WTC11 (cell line): ENCODE measurements at regions not wholly inside any gene's neighbourhood (a gene's known extent, or its start where the extent isn't known, plus 50 kb on each side); places are given as distances from the start of the nearest gene placed in this dataset.

Experiments used
- CREB1 ChIP-seq: sonication (generic); formaldehyde crosslinking; IDR thresholded peaks from 2 replicates; pipeline ENCODE4 v1.8.0; 2023; ENCODE audit warnings: mild to moderate bottlenecking, missing genetic modification reagents
- CREM ChIP-seq: sonication (generic); formaldehyde crosslinking; IDR thresholded peaks from 2 replicates; pipeline ENCODE4 v1.8.1; 2022; ENCODE audit warnings: mild to moderate bottlenecking, missing genetic modification reagents, moderate library complexity
- ELF4 ChIP-seq: sonication (generic); formaldehyde crosslinking; IDR thresholded peaks from 2 replicates; pipeline ENCODE4 v1.8.1; 2022; ENCODE audit warnings: low read depth, mild to moderate bottlenecking, moderate library complexity, missing genetic modification reagents
- TCF7 ChIP-seq: sonication (generic); formaldehyde crosslinking; IDR thresholded peaks from 2 replicates; pipeline ENCODE4 v1.8.0; 2022; ENCODE audit warnings: mild to moderate bottlenecking, low read depth, missing genetic modification reagents, moderate library complexity
- ZBTB21 ChIP-seq: sonication (generic); formaldehyde crosslinking; IDR thresholded peaks from 2 replicates; pipeline ENCODE4 v1.8.1; 2023; ENCODE audit warnings: mild to moderate bottlenecking, missing genetic modification reagents, borderline replicate concordance
- TF ChIP-seq, protein P1 (sequence below): fragments of 200-600 bp; IDR thresholded peaks from 2 replicates; pipeline ENCODE4 v1.8.0; 2022; ENCODE audit warnings: antibody characterized with exemption
- TF ChIP-seq, protein P2 (sequence below): sonication (generic); formaldehyde crosslinking; IDR thresholded peaks from 2 replicates; pipeline ENCODE4 v1.8.1; 2023; ENCODE audit warnings: mild to moderate bottlenecking, moderate library complexity, missing genetic modification reagents
- TF ChIP-seq, protein P3 (sequence below): sonication (generic); formaldehyde crosslinking; IDR thresholded peaks from 2 replicates; pipeline ENCODE4 v1.8.0; 2022; ENCODE audit warnings: mild to moderate bottlenecking, missing genetic modification reagents
- TF ChIP-seq, protein P4 (sequence below): sonication (generic); formaldehyde crosslinking; IDR thresholded peaks from 2 replicates; pipeline ENCODE4 v1.8.1; 2023; ENCODE audit warnings: mild to moderate bottlenecking, missing genetic modification reagents
- TF ChIP-seq, protein P5 (sequence below): sonication (generic); formaldehyde crosslinking; IDR thresholded peaks from 2 replicates; pipeline ENCODE4 v1.8.1; 2023; ENCODE audit warnings: mild to moderate bottlenecking, missing genetic modification reagents, moderate library complexity
- TF ChIP-seq, protein P6 (sequence below): sonication (generic); formaldehyde crosslinking; conservative IDR thresholded peaks from 2 replicates; pipeline ENCODE4 v1.8.1; 2022; ENCODE audit warnings: mild to moderate bottlenecking, missing genetic modification reagents
- TF ChIP-seq, protein P7 (sequence below): sonication (generic); formaldehyde crosslinking; IDR thresholded peaks from 2 replicates; pipeline ENCODE4 v1.8.0; 2022; ENCODE audit warnings: mild to moderate bottlenecking, missing genetic modification reagents
- TF ChIP-seq, protein P8 (sequence below): sonication (generic); formaldehyde crosslinking; IDR thresholded peaks from 2 replicates; pipeline ENCODE4 v1.8.0; 2022; ENCODE audit warnings: missing genetic modification reagents

DNA sequence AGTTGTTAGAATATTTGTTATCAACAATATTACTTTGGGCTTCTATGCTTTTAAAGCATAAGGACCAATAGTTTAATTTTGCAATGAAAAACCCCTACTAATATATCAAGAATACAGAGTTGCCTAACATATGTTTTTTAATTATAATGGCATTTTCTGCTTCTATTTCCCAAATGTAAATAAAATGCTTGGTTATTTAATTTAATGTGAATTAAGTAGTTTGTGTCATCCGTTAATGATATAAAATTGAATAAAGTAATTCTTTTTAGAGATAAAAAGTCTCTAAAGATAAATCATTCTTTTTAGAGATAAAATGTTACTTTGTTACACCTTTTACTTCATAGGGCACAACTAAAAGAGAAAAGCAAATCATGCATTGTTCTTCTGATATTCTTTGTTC, 583.7 kb upstream of the ADGRL2 start:
- TF ChIP-seq CREM (no peak), ELF4 (no peak), CREB1 (CRISPR knock-in tag) (no peak), ZBTB21 (CRISPR knock-in tag) (no peak), TCF7 (CRISPR knock-in tag) (no peak)
- TF ChIP-seq, protein P1, sequence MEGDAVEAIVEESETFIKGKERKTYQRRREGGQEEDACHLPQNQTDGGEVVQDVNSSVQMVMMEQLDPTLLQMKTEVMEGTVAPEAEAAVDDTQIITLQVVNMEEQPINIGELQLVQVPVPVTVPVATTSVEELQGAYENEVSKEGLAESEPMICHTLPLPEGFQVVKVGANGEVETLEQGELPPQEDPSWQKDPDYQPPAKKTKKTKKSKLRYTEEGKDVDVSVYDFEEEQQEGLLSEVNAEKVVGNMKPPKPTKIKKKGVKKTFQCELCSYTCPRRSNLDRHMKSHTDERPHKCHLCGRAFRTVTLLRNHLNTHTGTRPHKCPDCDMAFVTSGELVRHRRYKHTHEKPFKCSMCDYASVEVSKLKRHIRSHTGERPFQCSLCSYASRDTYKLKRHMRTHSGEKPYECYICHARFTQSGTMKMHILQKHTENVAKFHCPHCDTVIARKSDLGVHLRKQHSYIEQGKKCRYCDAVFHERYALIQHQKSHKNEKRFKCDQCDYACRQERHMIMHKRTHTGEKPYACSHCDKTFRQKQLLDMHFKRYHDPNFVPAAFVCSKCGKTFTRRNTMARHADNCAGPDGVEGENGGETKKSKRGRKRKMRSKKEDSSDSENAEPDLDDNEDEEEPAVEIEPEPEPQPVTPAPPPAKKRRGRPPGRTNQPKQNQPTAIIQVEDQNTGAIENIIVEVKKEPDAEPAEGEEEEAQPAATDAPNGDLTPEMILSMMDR, result no peak
- TF ChIP-seq, protein P2, sequence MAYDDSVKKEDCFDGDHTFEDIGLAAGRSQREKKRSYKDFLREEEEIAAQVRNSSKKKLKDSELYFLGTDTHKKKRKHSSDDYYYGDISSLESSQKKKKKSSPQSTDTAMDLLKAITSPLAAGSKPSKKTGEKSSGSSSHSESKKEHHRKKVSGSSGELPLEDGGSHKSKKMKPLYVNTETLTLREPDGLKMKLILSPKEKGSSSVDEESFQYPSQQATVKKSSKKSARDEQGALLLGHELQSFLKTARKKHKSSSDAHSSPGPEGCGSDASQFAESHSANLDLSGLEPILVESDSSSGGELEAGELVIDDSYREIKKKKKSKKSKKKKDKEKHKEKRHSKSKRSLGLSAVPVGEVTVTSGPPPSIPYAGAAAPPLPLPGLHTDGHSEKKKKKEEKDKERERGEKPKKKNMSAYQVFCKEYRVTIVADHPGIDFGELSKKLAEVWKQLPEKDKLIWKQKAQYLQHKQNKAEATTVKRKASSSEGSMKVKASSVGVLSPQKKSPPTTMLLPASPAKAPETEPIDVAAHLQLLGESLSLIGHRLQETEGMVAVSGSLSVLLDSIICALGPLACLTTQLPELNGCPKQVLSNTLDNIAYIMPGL (CRISPR knock-in tag), result no peak
- TF ChIP-seq, protein P3, sequence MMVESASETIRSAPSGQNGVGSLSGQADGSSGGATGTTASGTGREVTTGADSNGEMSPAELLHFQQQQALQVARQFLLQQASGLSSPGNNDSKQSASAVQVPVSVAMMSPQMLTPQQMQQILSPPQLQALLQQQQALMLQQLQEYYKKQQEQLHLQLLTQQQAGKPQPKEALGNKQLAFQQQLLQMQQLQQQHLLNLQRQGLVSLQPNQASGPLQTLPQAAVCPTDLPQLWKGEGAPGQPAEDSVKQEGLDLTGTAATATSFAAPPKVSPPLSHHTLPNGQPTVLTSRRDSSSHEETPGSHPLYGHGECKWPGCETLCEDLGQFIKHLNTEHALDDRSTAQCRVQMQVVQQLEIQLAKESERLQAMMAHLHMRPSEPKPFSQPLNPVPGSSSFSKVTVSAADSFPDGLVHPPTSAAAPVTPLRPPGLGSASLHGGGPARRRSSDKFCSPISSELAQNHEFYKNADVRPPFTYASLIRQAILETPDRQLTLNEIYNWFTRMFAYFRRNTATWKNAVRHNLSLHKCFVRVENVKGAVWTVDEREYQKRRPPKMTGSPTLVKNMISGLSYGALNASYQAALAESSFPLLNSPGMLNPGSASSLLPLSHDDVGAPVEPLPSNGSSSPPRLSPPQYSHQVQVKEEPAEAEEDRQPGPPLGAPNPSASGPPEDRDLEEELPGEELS, result no peak
- TF ChIP-seq, protein P4, sequence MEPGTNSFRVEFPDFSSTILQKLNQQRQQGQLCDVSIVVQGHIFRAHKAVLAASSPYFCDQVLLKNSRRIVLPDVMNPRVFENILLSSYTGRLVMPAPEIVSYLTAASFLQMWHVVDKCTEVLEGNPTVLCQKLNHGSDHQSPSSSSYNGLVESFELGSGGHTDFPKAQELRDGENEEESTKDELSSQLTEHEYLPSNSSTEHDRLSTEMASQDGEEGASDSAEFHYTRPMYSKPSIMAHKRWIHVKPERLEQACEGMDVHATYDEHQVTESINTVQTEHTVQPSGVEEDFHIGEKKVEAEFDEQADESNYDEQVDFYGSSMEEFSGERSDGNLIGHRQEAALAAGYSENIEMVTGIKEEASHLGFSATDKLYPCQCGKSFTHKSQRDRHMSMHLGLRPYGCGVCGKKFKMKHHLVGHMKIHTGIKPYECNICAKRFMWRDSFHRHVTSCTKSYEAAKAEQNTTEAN (CRISPR knock-in tag), result no peak
- TF ChIP-seq, protein P5, sequence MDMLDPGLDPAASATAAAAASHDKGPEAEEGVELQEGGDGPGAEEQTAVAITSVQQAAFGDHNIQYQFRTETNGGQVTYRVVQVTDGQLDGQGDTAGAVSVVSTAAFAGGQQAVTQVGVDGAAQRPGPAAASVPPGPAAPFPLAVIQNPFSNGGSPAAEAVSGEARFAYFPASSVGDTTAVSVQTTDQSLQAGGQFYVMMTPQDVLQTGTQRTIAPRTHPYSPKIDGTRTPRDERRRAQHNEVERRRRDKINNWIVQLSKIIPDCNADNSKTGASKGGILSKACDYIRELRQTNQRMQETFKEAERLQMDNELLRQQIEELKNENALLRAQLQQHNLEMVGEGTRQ, result no peak
- TF ChIP-seq, protein P6, sequence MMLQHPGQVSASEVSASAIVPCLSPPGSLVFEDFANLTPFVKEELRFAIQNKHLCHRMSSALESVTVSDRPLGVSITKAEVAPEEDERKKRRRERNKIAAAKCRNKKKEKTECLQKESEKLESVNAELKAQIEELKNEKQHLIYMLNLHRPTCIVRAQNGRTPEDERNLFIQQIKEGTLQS, result no peak
- TF ChIP-seq, protein P7, sequence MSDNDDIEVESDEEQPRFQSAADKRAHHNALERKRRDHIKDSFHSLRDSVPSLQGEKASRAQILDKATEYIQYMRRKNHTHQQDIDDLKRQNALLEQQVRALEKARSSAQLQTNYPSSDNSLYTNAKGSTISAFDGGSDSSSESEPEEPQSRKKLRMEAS (CRISPR knock-in tag), result no peak
- TF ChIP-seq, protein P8, sequence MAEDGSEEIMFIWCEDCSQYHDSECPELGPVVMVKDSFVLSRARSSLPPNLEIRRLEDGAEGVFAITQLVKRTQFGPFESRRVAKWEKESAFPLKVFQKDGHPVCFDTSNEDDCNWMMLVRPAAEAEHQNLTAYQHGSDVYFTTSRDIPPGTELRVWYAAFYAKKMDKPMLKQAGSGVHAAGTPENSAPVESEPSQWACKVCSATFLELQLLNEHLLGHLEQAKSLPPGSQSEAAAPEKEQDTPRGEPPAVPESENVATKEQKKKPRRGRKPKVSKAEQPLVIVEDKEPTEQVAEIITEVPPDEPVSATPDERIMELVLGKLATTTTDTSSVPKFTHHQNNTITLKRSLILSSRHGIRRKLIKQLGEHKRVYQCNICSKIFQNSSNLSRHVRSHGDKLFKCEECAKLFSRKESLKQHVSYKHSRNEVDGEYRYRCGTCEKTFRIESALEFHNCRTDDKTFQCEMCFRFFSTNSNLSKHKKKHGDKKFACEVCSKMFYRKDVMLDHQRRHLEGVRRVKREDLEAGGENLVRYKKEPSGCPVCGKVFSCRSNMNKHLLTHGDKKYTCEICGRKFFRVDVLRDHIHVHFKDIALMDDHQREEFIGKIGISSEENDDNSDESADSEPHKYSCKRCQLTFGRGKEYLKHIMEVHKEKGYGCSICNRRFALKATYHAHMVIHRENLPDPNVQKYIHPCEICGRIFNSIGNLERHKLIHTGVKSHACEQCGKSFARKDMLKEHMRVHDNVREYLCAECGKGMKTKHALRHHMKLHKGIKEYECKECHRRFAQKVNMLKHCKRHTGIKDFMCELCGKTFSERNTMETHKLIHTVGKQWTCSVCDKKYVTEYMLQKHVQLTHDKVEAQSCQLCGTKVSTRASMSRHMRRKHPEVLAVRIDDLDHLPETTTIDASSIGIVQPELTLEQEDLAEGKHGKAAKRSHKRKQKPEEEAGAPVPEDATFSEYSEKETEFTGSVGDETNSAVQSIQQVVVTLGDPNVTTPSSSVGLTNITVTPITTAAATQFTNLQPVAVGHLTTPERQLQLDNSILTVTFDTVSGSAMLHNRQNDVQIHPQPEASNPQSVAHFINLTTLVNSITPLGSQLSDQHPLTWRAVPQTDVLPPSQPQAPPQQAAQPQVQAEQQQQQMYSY (CRISPR knock-in tag), result no peak
